ENCODE measurements at regions not wholly inside any gene's neighbourhood (a gene's known extent, or its start where the extent isn't known, plus 50 kb on each side); places are given as distances from the start of the nearest gene placed in this dataset.
"Not testable (repeated sequence)": the region's sequence is repeated elsewhere in the genome, so short reads cannot be mapped to it uniquely, and the experiment has no call there.

DNA sequence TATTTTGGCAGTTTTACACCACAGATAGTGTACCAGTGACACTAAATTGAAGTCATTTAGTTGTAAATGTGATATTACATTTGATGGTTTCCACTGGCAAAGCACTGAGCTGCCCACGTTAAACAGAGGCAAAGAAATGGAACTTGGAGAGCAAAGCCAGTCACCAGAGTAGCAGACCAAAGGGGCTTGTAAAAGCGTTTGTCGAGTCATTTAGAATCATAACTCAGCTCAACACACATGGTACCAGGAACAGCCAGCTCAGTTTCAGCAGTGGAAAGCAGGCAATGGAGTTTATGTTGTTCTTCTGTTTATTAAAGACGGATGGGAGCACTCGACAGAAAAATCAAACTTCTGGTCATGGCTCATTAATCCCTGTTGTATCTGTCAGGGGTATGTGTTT lies 91.2 kb downstream of the POU3F3 start:
- FAIRE-seq (no peak), DNase-seq (ENCODE audit: insufficient read length, low spot score) (no peak)
- TF ChIP-seq POLR2A (IDR thresholded peaks at IDR 0.05; ENCODE audit: low read depth, low read length): no peak

DNA sequence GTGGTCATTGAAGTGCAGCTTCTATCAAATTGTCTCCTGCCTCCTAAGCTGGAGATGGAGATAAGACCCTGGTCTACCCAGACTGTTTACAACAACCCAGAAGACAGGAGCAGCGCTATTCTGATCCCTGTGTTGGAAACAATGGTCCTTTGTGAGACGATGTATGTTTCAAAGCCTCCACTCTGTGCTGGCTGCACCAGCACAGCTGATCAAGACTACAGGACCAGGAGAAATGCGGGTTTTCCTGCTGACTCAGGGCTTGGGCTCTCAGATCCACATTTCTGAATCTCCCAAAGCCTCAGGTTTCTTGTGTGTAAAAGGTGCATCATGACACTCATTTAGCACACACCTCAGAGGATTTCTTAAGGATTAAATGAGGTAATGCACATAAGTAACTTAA lies 92.0 kb downstream of the POU3F3 start:
- no peak for DNase-seq (ENCODE audit: insufficient read length, low spot score)
- TF ChIP-seq POLR2A (IDR thresholded peaks at IDR 0.05; ENCODE audit: low read depth, low read length): no peak
- FAIRE-seq: no peak

DNA sequence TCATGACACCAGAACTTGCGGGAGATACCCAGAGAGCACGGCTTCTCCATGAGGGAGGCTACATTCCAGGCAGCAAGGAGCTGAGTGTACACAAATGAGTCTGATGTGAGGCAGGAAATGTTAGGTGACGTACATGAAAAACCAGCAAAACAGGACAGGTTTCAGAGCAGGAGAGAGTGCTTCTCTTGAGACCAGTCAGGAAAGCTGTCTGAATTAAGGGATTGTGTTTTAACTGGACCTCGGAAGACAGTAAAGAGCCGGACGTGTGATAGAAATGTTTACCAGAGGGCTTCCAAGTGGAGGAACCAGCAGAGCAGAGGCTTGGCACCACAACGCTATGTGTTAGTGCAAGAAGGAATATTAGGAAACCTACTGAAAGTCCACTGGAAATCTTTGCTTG lies 90.4 kb upstream of the MRPS9 start:
- DNase-seq (ENCODE audit: insufficient read length, low spot score): not testable (repeated sequence)

DNA sequence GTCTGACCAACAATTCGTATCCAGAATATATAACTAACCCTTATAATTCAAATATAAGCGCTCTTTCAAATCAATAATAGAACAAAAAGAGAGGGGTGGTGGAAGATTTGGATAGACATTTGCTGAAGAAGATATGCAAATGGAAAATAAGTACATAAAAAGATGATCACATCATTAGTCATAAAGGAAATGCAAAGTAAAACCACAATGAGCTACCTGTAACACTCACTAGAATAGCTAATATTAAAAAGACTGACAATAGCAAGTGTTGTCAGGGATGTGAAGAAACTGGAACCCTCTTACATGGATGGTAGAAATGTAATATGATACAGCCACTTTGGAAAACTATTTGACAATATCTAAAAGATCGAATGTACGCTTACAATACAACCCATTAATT lies 84.9 kb upstream of the MRPS9 start:
- no peak for TF ChIP-seq POLR2A (IDR thresholded peaks at IDR 0.05; ENCODE audit: low read depth, low read length)
- FAIRE-seq (no peak), DNase-seq (ENCODE audit: insufficient read length, low spot score) (no peak)

More for the DNA sequence above, 90.4 kb upstream of the MRPS9 start:
- not testable (repeated sequence) for FAIRE-seq

DNA sequence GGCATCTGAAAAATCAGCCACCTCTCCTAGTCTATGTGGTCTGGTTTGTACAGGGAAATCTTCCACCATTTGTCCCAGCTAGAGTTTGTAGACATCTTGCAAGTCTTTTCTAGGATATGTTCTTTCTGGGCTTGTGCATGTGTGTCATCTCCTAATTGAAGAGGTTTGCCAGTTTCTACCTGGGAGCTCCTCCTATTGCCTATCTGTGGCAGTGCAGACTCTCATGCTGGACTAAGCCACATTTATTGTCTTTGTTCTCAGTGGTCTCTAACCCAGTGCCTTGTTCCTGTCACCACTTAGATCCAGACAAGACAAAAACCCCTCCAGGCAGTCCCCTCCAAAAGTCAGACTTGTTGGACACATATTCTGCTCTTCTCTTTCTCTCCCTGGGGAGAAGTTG lies 72.0 kb upstream of the MRPS9 start:
- no peak for TF ChIP-seq POLR2A (IDR thresholded peaks at IDR 0.05; ENCODE audit: low read depth, low read length)
- FAIRE-seq (no peak), DNase-seq (ENCODE audit: insufficient read length, low spot score) (no peak)

DNA sequence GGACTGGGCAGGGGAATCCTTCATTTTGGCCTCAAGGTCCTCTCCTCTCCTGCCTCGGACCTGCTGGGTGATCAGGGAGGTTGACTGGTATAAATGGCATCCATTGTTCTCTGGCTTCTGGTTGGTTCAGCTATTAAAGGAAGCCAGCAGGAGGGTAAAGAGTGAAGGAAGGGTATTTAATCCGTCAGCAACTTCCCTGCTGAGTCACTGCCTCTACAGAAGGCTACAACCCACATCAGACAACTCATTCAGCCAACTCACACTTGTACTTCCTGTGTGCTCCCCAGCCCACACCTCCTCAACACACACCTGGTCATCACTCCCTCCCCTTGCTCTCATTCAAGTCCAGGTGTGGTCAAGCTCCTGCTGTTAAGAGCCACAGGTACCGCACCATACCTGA lies 68.3 kb upstream of the MRPS9 start:
- TF ChIP-seq POLR2A (IDR thresholded peaks at IDR 0.05; ENCODE audit: low read depth, low read length): no peak
- FAIRE-seq: peak; percentile 62
- peak; percentile 21 for DNase-seq (ENCODE audit: insufficient read length, low spot score)

DNA sequence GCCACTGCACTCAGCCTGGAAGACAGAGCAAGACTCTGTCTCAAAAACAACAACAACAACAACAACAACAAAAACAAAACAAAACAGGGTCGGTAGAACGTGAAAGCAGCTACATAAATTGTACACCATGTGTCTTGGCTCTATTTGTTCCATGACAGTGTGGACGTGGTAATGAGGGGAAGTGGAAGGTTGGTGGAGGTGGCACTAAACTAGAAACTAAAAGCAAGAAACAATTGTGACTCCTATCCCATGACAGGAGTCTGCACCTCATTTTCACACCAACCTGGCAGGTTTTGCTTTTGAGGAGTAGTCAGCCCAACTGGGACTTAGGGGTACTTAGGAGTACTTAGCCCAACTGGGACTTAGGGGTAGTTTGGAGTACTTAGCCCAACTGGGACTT lies 62.5 kb upstream of the MRPS9 start:
- no peak for DNase-seq (ENCODE audit: insufficient read length, low spot score)
- FAIRE-seq: no peak
- TF ChIP-seq POLR2A (IDR thresholded peaks at IDR 0.05; ENCODE audit: low read depth, low read length): no peak

DNA sequence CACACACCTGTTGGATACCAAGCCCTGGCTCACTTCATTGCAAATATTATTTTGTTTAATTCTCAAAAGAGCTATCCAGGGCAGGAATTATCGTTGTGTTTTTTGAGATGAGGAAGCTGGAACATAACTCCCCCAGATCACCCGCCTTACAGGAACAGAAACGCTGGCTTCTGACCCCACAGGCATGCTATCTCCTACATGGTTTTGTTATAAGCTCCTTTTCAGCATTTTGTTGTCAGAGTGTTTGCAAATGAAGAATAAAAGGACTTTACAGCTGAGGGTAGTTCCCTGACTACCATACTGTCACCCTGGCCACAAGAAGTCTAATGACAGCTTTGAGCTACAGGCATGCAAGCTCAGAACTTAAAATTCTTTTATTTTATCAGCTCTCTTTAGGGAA lies 62.0 kb upstream of the MRPS9 start:
- FAIRE-seq (no peak), DNase-seq (ENCODE audit: insufficient read length, low spot score) (no peak)
- no peak for TF ChIP-seq POLR2A (IDR thresholded peaks at IDR 0.05; ENCODE audit: low read depth, low read length)

DNA sequence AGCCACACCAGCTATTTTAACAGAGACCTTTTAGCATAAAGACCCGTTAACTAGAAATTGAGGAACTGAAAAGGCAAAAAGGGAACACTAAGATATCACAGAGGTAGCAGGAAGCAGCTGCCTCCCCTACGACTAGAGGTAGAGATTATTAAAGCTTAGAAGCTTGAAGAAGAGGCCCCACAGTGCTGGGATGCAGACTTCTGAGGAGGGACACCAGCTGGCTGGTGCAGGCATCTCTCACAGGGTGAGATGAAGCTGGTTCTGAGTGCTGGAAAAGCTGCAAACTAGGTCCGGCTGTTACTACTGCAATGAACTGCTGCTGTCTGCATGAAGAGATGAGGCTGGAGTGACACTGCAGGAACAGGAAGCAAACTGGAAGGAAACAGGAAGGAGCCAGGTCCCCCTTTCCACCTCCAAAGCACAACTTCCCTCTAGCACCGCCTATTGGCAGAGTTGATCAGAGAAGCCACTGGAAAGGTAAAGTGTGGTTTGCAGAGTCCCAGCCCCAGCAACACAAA lies 61.2 kb upstream of the MRPS9 start:
- peak; percentile 12 for DNase-seq (ENCODE audit: insufficient read length, low spot score)

DNA sequence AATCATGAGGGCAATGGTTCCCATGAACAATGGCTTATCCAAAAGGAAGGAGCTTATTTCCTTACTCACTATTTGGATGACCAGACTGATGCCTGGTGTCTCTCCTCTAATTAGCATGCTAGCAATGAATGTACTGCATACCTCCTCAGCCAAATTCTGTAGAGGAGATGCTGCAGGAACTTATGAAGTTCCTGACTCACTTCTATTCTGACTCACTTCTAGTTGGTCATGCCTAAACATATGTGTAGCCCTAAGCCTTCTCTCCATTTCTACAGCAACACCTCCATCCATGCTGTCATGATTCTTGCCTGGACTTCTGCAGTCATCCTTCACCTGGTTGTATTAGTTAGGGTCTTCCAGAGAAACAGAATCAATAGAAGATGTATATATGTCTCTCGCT lies 59.9 kb upstream of the MRPS9 start:
- no peak for TF ChIP-seq POLR2A (IDR thresholded peaks at IDR 0.05; ENCODE audit: low read depth, low read length)

More for the DNA sequence above, 61.2 kb upstream of the MRPS9 start:
- no peak for FAIRE-seq
- no peak for TF ChIP-seq POLR2A (IDR thresholded peaks at IDR 0.05; ENCODE audit: low read depth, low read length)

DNA sequence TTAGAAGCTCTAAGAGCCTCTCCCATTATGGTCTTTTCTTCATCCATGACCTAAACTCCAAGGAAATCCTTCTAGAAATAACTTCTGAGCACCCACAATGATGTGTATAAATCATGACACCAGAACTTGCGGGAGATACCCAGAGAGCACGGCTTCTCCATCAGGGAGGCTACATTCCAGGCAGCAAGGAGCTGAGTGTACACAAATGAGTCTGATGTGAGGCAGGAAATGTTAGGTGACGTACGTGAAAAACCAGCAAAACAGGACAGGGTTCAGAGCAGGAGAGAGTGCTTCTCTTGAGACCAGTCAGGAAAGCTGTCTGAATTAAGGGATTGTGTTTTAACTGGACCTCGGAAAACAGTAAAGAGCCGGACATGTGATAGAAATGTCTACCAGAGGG lies 58.1 kb upstream of the MRPS9 start:
- FAIRE-seq: not testable (repeated sequence)

More for the DNA sequence above, 59.9 kb upstream of the MRPS9 start:
- DNase-seq (ENCODE audit: insufficient read length, low spot score): no peak
- no peak for FAIRE-seq

DNA sequence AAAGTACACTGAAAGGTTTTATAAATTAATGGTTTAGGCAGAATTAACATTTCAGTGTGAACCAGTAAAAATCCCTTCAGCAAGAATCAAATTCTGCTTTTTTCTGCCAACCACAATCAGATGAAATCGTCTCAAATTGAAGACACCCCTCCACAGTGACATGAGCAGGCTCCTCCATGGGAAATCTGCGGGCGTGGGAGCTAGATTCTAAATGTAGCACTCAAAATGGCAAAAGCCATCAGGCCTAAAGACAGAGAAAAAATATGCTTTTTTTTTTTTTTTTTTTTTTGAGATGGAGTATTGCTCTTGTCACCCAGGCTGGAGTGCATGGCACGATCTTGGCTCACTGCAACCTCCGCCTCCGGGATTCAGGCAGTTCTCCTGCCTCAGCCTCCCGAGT lies 55.8 kb upstream of the MRPS9 start:
- TF ChIP-seq POLR2A (IDR thresholded peaks at IDR 0.05; ENCODE audit: low read depth, low read length): no peak

More for the DNA sequence above, 58.1 kb upstream of the MRPS9 start:
- not testable (repeated sequence) for DNase-seq (ENCODE audit: insufficient read length, low spot score)

More for the DNA sequence above, 55.8 kb upstream of the MRPS9 start:
- FAIRE-seq: no peak
- no peak for DNase-seq (ENCODE audit: insufficient read length, low spot score)

Data from H54 (cell line).